Activated CD8-positive, alpha-beta T cell treated with anti-CD3 and anti-CD28 coated beads, Interleukin-2, amount 10 ng/mL, durations not matched to agents 7 days and 5 days (primary cell): ENCODE measurements at regions not wholly inside any gene's neighbourhood (a gene's known extent, or its start where the extent isn't known, plus 50 kb on each side); places are given as distances from the start of the nearest gene placed in this dataset.
A peak's percentile ranks its signal among the peaks of the same experiment; 100 is the strongest.
"Not testable (repeated sequence)": the region's sequence is repeated elsewhere in the genome, so short reads cannot be mapped to it uniquely, and the experiment has no call there.

Source experiments
- ATAC-seq: fragments of 150-1000 bp; cut with Tn5 transposase; one replicate; pipeline ENCODE4 v1.10.0; 2021; ENCODE audit warnings: moderate library complexity
- CTCF ChIA-PET: fragments of 350-600 bp; sonication (Branson Sonifier 250); formaldehyde crosslinking; loops from one replicate; lab custom pipeline; 2021; ENCODE audit warnings: antibody characterized with exemption; lab: Charles Lee
- POLR2A ChIA-PET: fragments of 350-600 bp; sonication (Branson Sonifier 250); formaldehyde crosslinking; loops from one replicate; lab custom pipeline; 2021; ENCODE audit warnings: antibody characterized with exemption; lab: Charles Lee
- DNase-seq: peaks from one replicate; pipeline ENCODE4 v3.0.0-alpha.2; 2020
- H3K27ac Mint-ChIP-seq: one replicate; pipeline ENCODE4 v1.8.0; 2021; ENCODE audit warnings: mild to moderate bottlenecking, mixed read lengths
- H3K27me3 Mint-ChIP-seq: one replicate; pipeline ENCODE4 v1.8.0; 2021; ENCODE audit warnings: low read depth, mixed read lengths
- H3K36me3 Mint-ChIP-seq: one replicate; pipeline ENCODE4 v1.8.0; 2021; ENCODE audit warnings: low read depth, mixed read lengths
- H3K4me1 Mint-ChIP-seq: one replicate; pipeline ENCODE4 v1.8.0; 2021; ENCODE audit warnings: low read depth, mixed read lengths
- H3K4me3 Mint-ChIP-seq: one replicate; pipeline ENCODE4 v1.8.0; 2021; ENCODE audit warnings: mild to moderate bottlenecking, mixed read lengths
- H3K9me3 Mint-ChIP-seq: one replicate; pipeline ENCODE4 v1.8.0; 2022; ENCODE audit warnings: mixed read lengths; ENCODE audit not compliant: insufficient read depth

- no peaks in the 10 kb centered on the region for H3K9me3 Mint-ChIP-seq
- ChIA-PET CTCF (no interaction called here), POLR2A (no interaction called here)
- peaks cover 2% of the 10 kb centered on the region for H3K27me3 Mint-ChIP-seq
- ATAC-seq (no peak), DNase-seq (no peak)
- no peak overlapping the region for H3K27ac Mint-ChIP-seq
- H3K4me3 Mint-ChIP-seq, result no peak overlapping the region
- no peaks in the 10 kb centered on the region for H3K4me1 Mint-ChIP-seq
- no peaks in the 10 kb centered on the region for H3K36me3 Mint-ChIP-seq
Measured at GRCh38 chr5:68849906-68850305, 243.9 kb upstream of the SLC30A5 start.

- no peak for ATAC-seq
- Mint-ChIP-seq H3K4me1 (no peaks in the 10 kb centered on the region), H3K27ac (no peak overlapping the region), H3K36me3 (no peaks in the 10 kb centered on the region), H3K9me3 (peaks cover 4% of the 10 kb centered on the region), H3K27me3 (peaks cover 1% of the 10 kb centered on the region), H3K4me3 (no peak overlapping the region)
- ChIA-PET POLR2A (no interaction called here), CTCF (no interaction called here)
- DNase-seq, result no peak
Measured at GRCh38 chr5:68861099-68861498, 232.7 kb upstream of the SLC30A5 start.

GRCh38 chr5:68862560-68862959, 231.3 kb upstream of the SLC30A5 start:
- Mint-ChIP-seq H3K27ac (no peak overlapping the region), H3K36me3 (no peaks in the 10 kb centered on the region), H3K4me1 (no peaks in the 10 kb centered on the region), H3K9me3 (peaks cover 4% of the 10 kb centered on the region), H3K27me3 (peaks cover 4% of the 10 kb centered on the region), H3K4me3 (no peak overlapping the region)
- POLR2A ChIA-PET, result no interaction called here
- ATAC-seq (no peak), DNase-seq (no peak)
- CTCF ChIA-PET, result no interaction called here

- H3K4me1 Mint-ChIP-seq, CTCF ChIA-PET, ATAC-seq, DNase-seq, H3K27ac Mint-ChIP-seq, H3K36me3 Mint-ChIP-seq, H3K9me3 Mint-ChIP-seq, H3K4me3 Mint-ChIP-seq, POLR2A ChIA-PET, H3K27me3 Mint-ChIP-seq: not testable (repeated sequence)
Measured at GRCh38 chr5:68865192-68865591, 228.6 kb upstream of the SLC30A5 start.

GRCh38 chr5:68872088-68872839, 221.6 kb upstream of the SLC30A5 start:
- H3K36me3 Mint-ChIP-seq, result no peaks in the 10 kb centered on the region
- CTCF ChIA-PET, result interaction anchor here (1.8 kb wide), 1 partner anchor 12 kb away, joined by 10 read pairs; no protein-coding TSS in a partner anchor
- H3K27me3 Mint-ChIP-seq, result no peaks in the 10 kb centered on the region
- no peak overlapping the region for H3K27ac Mint-ChIP-seq
- H3K4me3 Mint-ChIP-seq, result no peak overlapping the region
- no peak for ATAC-seq
- peaks cover 9% of the 10 kb centered on the region for H3K4me1 Mint-ChIP-seq
- no peak for DNase-seq
- no peaks in the 10 kb centered on the region for H3K9me3 Mint-ChIP-seq
- POLR2A ChIA-PET, result no interaction called here

- no peaks in the 10 kb centered on the region for H3K36me3 Mint-ChIP-seq
- H3K9me3 Mint-ChIP-seq, result no peaks in the 10 kb centered on the region
- DNase-seq (no peak), ATAC-seq (no peak)
- no peaks in the 10 kb centered on the region for H3K27me3 Mint-ChIP-seq
- no peak overlapping the region for H3K27ac Mint-ChIP-seq
- CTCF ChIA-PET, result interaction anchor here (1.8 kb wide), 1 partner anchor 11 kb away, joined by 10 read pairs; no protein-coding TSS in a partner anchor
- H3K4me1 Mint-ChIP-seq, result peaks cover 9% of the 10 kb centered on the region
- H3K4me3 Mint-ChIP-seq, result no peak overlapping the region
- POLR2A ChIA-PET, result no interaction called here
Measured at GRCh38 chr5:68873198-68873597, 220.6 kb upstream of the SLC30A5 start.

- ChIA-PET CTCF (interaction anchor here (1.0 to 1.5 kb wide), 2 partner anchors 9 to 18 kb away, joined by 3 to 9 read pairs; no protein-coding TSS in a partner anchor), POLR2A (no interaction called here)
- peak; percentile 47 for ATAC-seq
- Mint-ChIP-seq H3K9me3 (no peaks in the 10 kb centered on the region), H3K27ac (no peak overlapping the region), H3K36me3 (no peaks in the 10 kb centered on the region), H3K4me1 (peaks cover 9% of the 10 kb centered on the region), H3K27me3 (no peaks in the 10 kb centered on the region), H3K4me3 (no peak overlapping the region)
- DNase-seq, result peak; percentile 34
Measured at GRCh38 chr5:68875351-68875750, 218.5 kb upstream of the SLC30A5 start.

- CTCF ChIA-PET, result interaction anchor here (0.6 to 1.8 kb wide), 6 partner anchors 8 to 597 kb away, joined by 3 to 10 read pairs (median 4); no protein-coding TSS in a partner anchor
- H3K36me3 Mint-ChIP-seq, result no peaks in the 10 kb centered on the region
Measured at GRCh38 chr5:68883436-68883835, 210.4 kb upstream of the SLC30A5 start.

GRCh38 chr5:68884144-68884754, 209.6 kb upstream of the SLC30A5 start:
- ChIA-PET POLR2A (no interaction called here), CTCF (interaction anchor here (0.6 to 1.8 kb wide), 10 partner anchors 9 to 598 kb away, joined by 3 to 10 read pairs (median 4); no protein-coding TSS in a partner anchor)
- H3K4me1 Mint-ChIP-seq, result peaks cover 22% of the 10 kb centered on the region
- ATAC-seq (peak; percentile 47), DNase-seq (peak; percentile 28)
- H3K36me3 Mint-ChIP-seq, result no peaks in the 10 kb centered on the region
- no peak overlapping the region for H3K4me3 Mint-ChIP-seq
- H3K27me3 Mint-ChIP-seq, result no peaks in the 10 kb centered on the region
- H3K9me3 Mint-ChIP-seq, result no peaks in the 10 kb centered on the region
- H3K27ac Mint-ChIP-seq, result no peak overlapping the region

More at GRCh38 chr5:68883436-68883835, 210.4 kb upstream of the SLC30A5 start:
- DNase-seq (no peak), ATAC-seq (no peak)
- H3K27me3 Mint-ChIP-seq, result no peaks in the 10 kb centered on the region
- no peak overlapping the region for H3K27ac Mint-ChIP-seq
- peaks cover 22% of the 10 kb centered on the region for H3K4me1 Mint-ChIP-seq
- H3K9me3 Mint-ChIP-seq, result no peaks in the 10 kb centered on the region
- POLR2A ChIA-PET, result no interaction called here
- no peak overlapping the region for H3K4me3 Mint-ChIP-seq

GRCh38 chr5:68884883-68885282, 208.9 kb upstream of the SLC30A5 start:
- H3K27ac Mint-ChIP-seq, result no peak overlapping the region
- no peak for ATAC-seq
- peaks cover 22% of the 10 kb centered on the region for H3K4me1 Mint-ChIP-seq
- H3K36me3 Mint-ChIP-seq, result no peaks in the 10 kb centered on the region
- no peaks in the 10 kb centered on the region for H3K9me3 Mint-ChIP-seq
- no peaks in the 10 kb centered on the region for H3K27me3 Mint-ChIP-seq
- ChIA-PET POLR2A (no interaction called here), CTCF (interaction anchor here (1.0 to 1.8 kb wide), 9 partner anchors 9 to 599 kb away, joined by 3 to 10 read pairs (median 4); no protein-coding TSS in a partner anchor)
- H3K4me3 Mint-ChIP-seq, result no peak overlapping the region
- DNase-seq, result no peak

- H3K36me3 Mint-ChIP-seq, result no peaks in the 10 kb centered on the region
- H3K4me1 Mint-ChIP-seq, result peaks cover 30% of the 10 kb centered on the region
- ATAC-seq (no peak), DNase-seq (no peak)
- CTCF ChIA-PET, result interaction anchor here (1.0 kb wide), 2 partner anchors 9 to 600 kb away, joined by 3 read pairs; no protein-coding TSS in a partner anchor
- no peak overlapping the region for H3K4me3 Mint-ChIP-seq
- H3K27ac Mint-ChIP-seq, result no peak overlapping the region
- H3K27me3 Mint-ChIP-seq, result no peaks in the 10 kb centered on the region
- POLR2A ChIA-PET, result interaction anchor here (1.0 kb wide), 1 partner anchor 8 kb away, joined by 3 read pairs; no protein-coding TSS in a partner anchor
- H3K9me3 Mint-ChIP-seq, result no peaks in the 10 kb centered on the region
Measured at GRCh38 chr5:68886814-68887213, 207.0 kb upstream of the SLC30A5 start.

- CTCF ChIA-PET, result interaction anchor here (1.2 kb wide), 1 partner anchor 116 kb away, joined by 3 read pairs; no protein-coding TSS in a partner anchor
- POLR2A ChIA-PET, result no interaction called here
- H3K9me3 Mint-ChIP-seq, result no peaks in the 10 kb centered on the region
- H3K27me3 Mint-ChIP-seq, result no peaks in the 10 kb centered on the region
- ATAC-seq, result peak; percentile 69
- no peak overlapping the region for H3K4me3 Mint-ChIP-seq
- no peak overlapping the region for H3K27ac Mint-ChIP-seq
- H3K36me3 Mint-ChIP-seq, result no peaks in the 10 kb centered on the region
- H3K4me1 Mint-ChIP-seq, result peaks cover 22% of the 10 kb centered on the region
- DNase-seq, result peak; percentile 41
Measured at GRCh38 chr5:68891718-68892117, 202.1 kb upstream of the SLC30A5 start.
